OCI-LY1 (cell line): ENCODE measurements at regions not wholly inside any gene's neighbourhood (a gene's known extent, or its start where the extent isn't known, plus 50 kb on each side); places are given as distances from the start of the nearest gene placed in this dataset.

Experiments
- CTCF ChIP-seq: fragments of 200-600 bp; sonication (generic), shearing (Covaris generic); IDR thresholded peaks from 2 replicates; pipeline ENCODE4 v1.5.1; 2017; ENCODE audit warnings: mild to moderate bottlenecking, antibody characterized with exemption, low read length, moderate library complexity, mixed read lengths
- EZH2 ChIP-seq: fragments of 200-600 bp; sonication (generic), shearing (Covaris generic); IDR thresholded peaks from 2 replicates; pipeline ENCODE4 v1.8.0; 2017; ENCODE audit warnings: borderline replicate concordance, mixed run types, mild to moderate bottlenecking, antibody characterized with exemption, low read length, moderate library complexity, mixed read lengths

- TF ChIP-seq CTCF (no peak), EZH2 (no peak)
These were observed 781.0 kb upstream of the ARGLU1 start for GRCh38 chr13:107348925-107349324.
